Duodenal mucosa (tissue), 2 donors: ENCODE measurements at regions not wholly inside any gene's neighbourhood (a gene's known extent, or its start where the extent isn't known, plus 50 kb on each side); places are given as distances from the start of the nearest gene placed in this dataset.

ENCODE experiments used
- H3K27ac ChIP-seq: one replicate; pipeline ENCODE4 v1.7.0; 2013; ENCODE audit warnings: low read depth, low read length
- H3K27me3 ChIP-seq, 2 donors: one replicate each; pipeline ENCODE4 v1.7.0; 2013; ENCODE audit warnings: low read length in 2 of 2, control low read depth in 1 of 2; ENCODE audit not compliant: insufficient read depth in 2 of 2, control insufficient read depth in 1 of 2
- H3K36me3 ChIP-seq, 2 donors: one replicate each; pipeline ENCODE4 v1.7.0; 2013; ENCODE audit warnings: low read length in 2 of 2, control low read depth in 1 of 2; ENCODE audit not compliant: insufficient read depth in 2 of 2, control insufficient read depth in 1 of 2
- H3K4me1 ChIP-seq, 2 donors: one replicate each; pipeline ENCODE4 v1.7.0; 2013; ENCODE audit warnings: low read length in 2 of 2, control low read depth in 1 of 2; ENCODE audit not compliant: insufficient read depth in 2 of 2, control insufficient read depth in 1 of 2
- H3K4me3 ChIP-seq, 2 donors: one replicate each; pipeline ENCODE4 v1.7.0; 2013; ENCODE audit warnings: low read length in 2 of 2, low read depth in 1 of 2
- H3K9ac ChIP-seq, 2 donors: one replicate each; pipeline ENCODE4 v1.7.0; 2013; ENCODE audit warnings: low read length in 2 of 2, low read depth in 1 of 2
- H3K9me3 ChIP-seq, 2 donors: one replicate each; pipeline ENCODE4 v1.7.0; 2013; ENCODE audit warnings: low read length in 2 of 2, control low read depth in 1 of 2; ENCODE audit not compliant: control insufficient read depth in 1 of 2

- no peaks in the 10 kb centered on the region for H3K4me1 ChIP-seq
- no peaks in the 10 kb centered on the region for H3K9me3 ChIP-seq
- no peak overlapping the region for H3K9ac ChIP-seq
- H3K27ac ChIP-seq: no peak overlapping the region
- no peak overlapping the region for H3K4me3 ChIP-seq
- H3K27me3 ChIP-seq: no peaks in the 10 kb centered on the region
- no peaks in the 10 kb centered on the region for H3K36me3 ChIP-seq
Observed at GRCh38 chr15:77796046-77796729, 163.5 kb upstream of the LINGO1 start.

GRCh38 chr15:77795446-77795845, 162.7 kb upstream of the LINGO1 start:
- Histone ChIP-seq H3K4me3 (no peak overlapping the region), H3K9ac (no peak overlapping the region), H3K27ac (no peak overlapping the region), H3K36me3 (no peaks in the 10 kb centered on the region), H3K4me1 (no peaks in the 10 kb centered on the region), H3K9me3 (no peaks in the 10 kb centered on the region), H3K27me3 (no peaks in the 10 kb centered on the region)

GRCh38 chr15:77791941-77792340, 159.2 kb upstream of the LINGO1 start:
- no peak overlapping the region for H3K27ac ChIP-seq
- no peak overlapping the region for H3K9ac ChIP-seq
- no peaks in the 10 kb centered on the region for H3K4me1 ChIP-seq
- no peaks in the 10 kb centered on the region for H3K36me3 ChIP-seq
- peaks cover 0 to under 1% of the 10 kb centered on the region in 2 donors for H3K27me3 ChIP-seq
- no peaks in the 10 kb centered on the region for H3K9me3 ChIP-seq
- H3K4me3 ChIP-seq: no peak overlapping the region

- Histone ChIP-seq H3K9me3 (no peaks in the 10 kb centered on the region), H3K9ac (no peak overlapping the region), H3K4me3 (no peak overlapping the region), H3K27ac (no peak overlapping the region), H3K36me3 (no peaks in the 10 kb centered on the region), H3K4me1 (no peaks in the 10 kb centered on the region), H3K27me3 (peaks cover 0 to 5% of the 10 kb centered on the region in 2 donors)
Observed at GRCh38 chr15:77790481-77790880, 157.8 kb upstream of the LINGO1 start.

GRCh38 chr15:77786956-77787355, 154.2 kb upstream of the LINGO1 start:
- H3K4me3 ChIP-seq: no peak overlapping the region
- H3K36me3 ChIP-seq: no peaks in the 10 kb centered on the region
- H3K9me3 ChIP-seq: no peaks in the 10 kb centered on the region
- H3K9ac ChIP-seq: no peak overlapping the region
- no peak overlapping the region for H3K27ac ChIP-seq
- peaks cover 0 to 5% of the 10 kb centered on the region in 2 donors for H3K27me3 ChIP-seq
- H3K4me1 ChIP-seq: no peaks in the 10 kb centered on the region

GRCh38 chr15:77786181-77786890, 153.6 kb upstream of the LINGO1 start:
- Histone ChIP-seq H3K27ac (no peak overlapping the region), H3K9me3 (no peaks in the 10 kb centered on the region), H3K4me1 (no peaks in the 10 kb centered on the region), H3K9ac (no peak overlapping the region), H3K27me3 (peaks cover 0 to 5% of the 10 kb centered on the region in 2 donors), H3K4me3 (no peak overlapping the region), H3K36me3 (no peaks in the 10 kb centered on the region)

GRCh38 chr15:77784361-77785292, 151.9 kb upstream of the LINGO1 start:
- Histone ChIP-seq H3K9ac (no peak overlapping the region), H3K36me3 (no peaks in the 10 kb centered on the region), H3K27ac (no peak overlapping the region), H3K9me3 (peaks cover 0 to 5% of the 10 kb centered on the region in 2 donors), H3K4me1 (no peaks in the 10 kb centered on the region), H3K27me3 (peaks cover 0 to 5% of the 10 kb centered on the region in 2 donors), H3K4me3 (no peak overlapping the region)

GRCh38 chr15:77783636-77784035, 150.9 kb upstream of the LINGO1 start:
- Histone ChIP-seq H3K9ac (no peak overlapping the region), H3K36me3 (no peaks in the 10 kb centered on the region), H3K4me3 (no peak overlapping the region), H3K27me3 (peaks cover 0 to 5% of the 10 kb centered on the region in 2 donors), H3K9me3 (peaks cover 0 to 5% of the 10 kb centered on the region in 2 donors), H3K27ac (no peak overlapping the region), H3K4me1 (no peaks in the 10 kb centered on the region)

- H3K4me3 ChIP-seq: no peak overlapping the region
- H3K36me3 ChIP-seq: no peaks in the 10 kb centered on the region
- H3K9ac ChIP-seq: no peak overlapping the region
- H3K4me1 ChIP-seq: no peaks in the 10 kb centered on the region
- H3K9me3 ChIP-seq: peaks cover 0 to 5% of the 10 kb centered on the region in 2 donors
- no peak overlapping the region for H3K27ac ChIP-seq
- H3K27me3 ChIP-seq: peaks cover 0 to 5% of the 10 kb centered on the region in 2 donors
Observed at GRCh38 chr15:77782691-77783090, 150.0 kb upstream of the LINGO1 start.

- peaks cover 0 to 4% of the 10 kb centered on the region in 2 donors for H3K27me3 ChIP-seq
- H3K4me1 ChIP-seq: no peaks in the 10 kb centered on the region
- H3K4me3 ChIP-seq: no peak overlapping the region
- H3K9me3 ChIP-seq: peaks cover 0 to 5% of the 10 kb centered on the region in 2 donors
- no peak overlapping the region for H3K27ac ChIP-seq
- no peaks in the 10 kb centered on the region for H3K36me3 ChIP-seq
- no peak overlapping the region for H3K9ac ChIP-seq
Observed at GRCh38 chr15:77781946-77782240, 149.2 kb upstream of the LINGO1 start.
